HepG2 (cell line): ENCODE measurements at regions not wholly inside any gene's neighbourhood (a gene's known extent, or its start where the extent isn't known, plus 50 kb on each side); places are given as distances from the start of the nearest gene placed in this dataset.

Source experiments
- ARHGAP35 ChIP-seq: sonication (generic); formaldehyde crosslinking; IDR thresholded peaks from 2 replicates; pipeline ENCODE4 v1.9.0; 2022; ENCODE audit warnings: mild to moderate bottlenecking, inconsistent platforms, moderate library complexity, missing genetic modification reagents, borderline replicate concordance
- EP300 ChIP-seq, 3 experiments: sonication (generic) in 1 of 3; formaldehyde crosslinking in 1 of 3; IDR thresholded peaks; 2 replicates each; pipeline versions ENCODE4 v1.5.1 to v1.6.1; 2011 to 2020; ENCODE audit warnings: low read depth in 2 of 3, low read length in 2 of 3, borderline replicate concordance in 1 of 3, improper control_type of control experiment in 1 of 3, mild to moderate bottlenecking in 1 of 3, missing genetic modification reagents in 1 of 3, moderate library complexity in 1 of 3
- EZH2 ChIP-seq: conservative IDR thresholded peaks from 2 replicates; pipeline ENCODE4 v1.6.1; 2012; ENCODE audit warnings: mild to moderate bottlenecking, low read depth, low read length, moderate library complexity
- ISL2 ChIP-seq: sonication (generic); formaldehyde crosslinking; IDR thresholded peaks from 2 replicates; pipeline ENCODE4 v1.5.0; 2020; ENCODE audit warnings: missing genetic modification reagents
- MAFK ChIP-seq, 2 experiments: IDR thresholded peaks in 1 of 2; conservative IDR thresholded peaks in 1 of 2; 2 replicates each; pipeline ENCODE4 v1.6.1; 2011; ENCODE audit warnings: improper control_type of control experiment in 2 of 2, low read length in 2 of 2
- XBP1 ChIP-seq: sonication (generic); formaldehyde crosslinking; IDR thresholded peaks from 2 replicates; pipeline ENCODE4 v1.5.0; 2020; ENCODE audit warnings: missing genetic modification reagents
- ZNF17 ChIP-seq: sonication (generic); formaldehyde crosslinking; IDR thresholded peaks from 2 replicates; pipeline ENCODE4 v1.5.0; 2020; ENCODE audit warnings: mild to moderate bottlenecking, missing genetic modification reagents
- ZNF24 ChIP-seq: fragments of 450-650 bp; IDR thresholded peaks from 2 replicates; pipeline ENCODE4 v1.6.1; 2017; ENCODE audit warnings: antibody characterized with exemption, mild to moderate bottlenecking
- TF ChIP-seq, protein P1 (sequence below): IDR thresholded peaks from 2 replicates; pipeline ENCODE4 v1.6.1; 2012; ENCODE audit warnings: inconsistent platforms
- TF ChIP-seq, protein P2 (sequence below): sonication (generic); formaldehyde crosslinking; IDR thresholded peaks from 2 replicates; pipeline ENCODE4 v1.5.0; 2020; ENCODE audit warnings: missing genetic modification reagents
- TF ChIP-seq, protein P3 (sequence below): sonication (generic); formaldehyde crosslinking; IDR thresholded peaks from 2 replicates; pipeline ENCODE4 v1.4.0; 2020; ENCODE audit warnings: missing genetic modification reagents

DNA sequence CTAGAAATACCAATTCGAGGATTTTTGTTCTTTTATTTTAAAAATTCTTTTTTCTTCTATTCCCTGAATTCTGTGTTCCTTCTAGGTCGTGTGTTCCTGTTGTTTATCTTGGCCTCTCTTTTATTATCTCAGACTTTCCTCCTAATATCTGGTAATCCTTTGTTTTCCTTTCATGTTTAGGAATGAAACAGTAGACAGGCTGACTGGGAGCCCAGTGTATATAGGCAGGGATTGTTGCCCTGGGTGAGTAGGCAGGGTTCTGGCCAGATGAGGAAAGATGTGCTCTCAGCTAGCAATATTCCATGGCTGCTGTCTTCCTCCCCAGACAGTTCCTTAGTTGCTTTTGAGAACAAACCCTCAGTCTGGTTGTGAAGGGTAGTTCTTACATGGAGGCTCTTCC, 161.8 kb upstream of the PDE4B start:
- TF ChIP-seq EZH2 (no peak), ZNF24 (no peak), EP300 (IDR thresholded peaks at IDR 0.05; ENCODE audit: low read depth in 2 of 2, low read length in 2 of 2) (no peak), EP300 (CRISPR knock-in tag; IDR thresholded peaks at IDR 0.05; ENCODE audit: borderline replicate concordance) (no peak), MAFK (conservative IDR thresholded peaks at IDR 0.05 in 1 of 2, IDR thresholded peaks at IDR 0.05 in 1 of 2; ENCODE audit: low read length in 2 of 2) (no peak), ZNF17 (no peak), ISL2 (no peak), ARHGAP35 (CRISPR knock-in tag) (no peak), XBP1 (CRISPR knock-in tag) (no peak)
- TF ChIP-seq, protein P1, sequence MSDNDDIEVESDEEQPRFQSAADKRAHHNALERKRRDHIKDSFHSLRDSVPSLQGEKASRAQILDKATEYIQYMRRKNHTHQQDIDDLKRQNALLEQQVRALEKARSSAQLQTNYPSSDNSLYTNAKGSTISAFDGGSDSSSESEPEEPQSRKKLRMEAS: no peak
- TF ChIP-seq, protein P2, sequence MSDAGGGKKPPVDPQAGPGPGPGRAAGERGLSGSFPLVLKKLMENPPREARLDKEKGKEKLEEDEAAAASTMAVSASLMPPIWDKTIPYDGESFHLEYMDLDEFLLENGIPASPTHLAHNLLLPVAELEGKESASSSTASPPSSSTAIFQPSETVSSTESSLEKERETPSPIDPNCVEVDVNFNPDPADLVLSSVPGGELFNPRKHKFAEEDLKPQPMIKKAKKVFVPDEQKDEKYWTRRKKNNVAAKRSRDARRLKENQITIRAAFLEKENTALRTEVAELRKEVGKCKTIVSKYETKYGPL (CRISPR knock-in tag): no peak
- TF ChIP-seq, protein P3, sequence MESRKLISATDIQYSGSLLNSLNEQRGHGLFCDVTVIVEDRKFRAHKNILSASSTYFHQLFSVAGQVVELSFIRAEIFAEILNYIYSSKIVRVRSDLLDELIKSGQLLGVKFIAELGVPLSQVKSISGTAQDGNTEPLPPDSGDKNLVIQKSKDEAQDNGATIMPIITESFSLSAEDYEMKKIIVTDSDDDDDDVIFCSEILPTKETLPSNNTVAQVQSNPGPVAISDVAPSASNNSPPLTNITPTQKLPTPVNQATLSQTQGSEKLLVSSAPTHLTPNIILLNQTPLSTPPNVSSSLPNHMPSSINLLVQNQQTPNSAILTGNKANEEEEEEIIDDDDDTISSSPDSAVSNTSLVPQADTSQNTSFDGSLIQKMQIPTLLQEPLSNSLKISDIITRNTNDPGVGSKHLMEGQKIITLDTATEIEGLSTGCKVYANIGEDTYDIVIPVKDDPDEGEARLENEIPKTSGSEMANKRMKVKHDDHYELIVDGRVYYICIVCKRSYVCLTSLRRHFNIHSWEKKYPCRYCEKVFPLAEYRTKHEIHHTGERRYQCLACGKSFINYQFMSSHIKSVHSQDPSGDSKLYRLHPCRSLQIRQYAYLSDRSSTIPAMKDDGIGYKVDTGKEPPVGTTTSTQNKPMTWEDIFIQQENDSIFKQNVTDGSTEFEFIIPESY: no peak
